Gastrocnemius medialis (tissue), 4 donors: ENCODE measurements at regions not wholly inside any gene's neighbourhood (a gene's known extent, or its start where the extent isn't known, plus 50 kb on each side); places are given as distances from the start of the nearest gene placed in this dataset.

Source experiments
- ATAC-seq, 2 donors: fragments of 150-250 bp; one replicate each; pipeline ENCODE4 v1.9.1; 2016
- DNase-seq, 2 donors: peaks; one replicate each; pipeline ENCODE4 v3.0.0-alpha.2; 2019
- H3K27ac ChIP-seq, 4 donors: fragments of 200-600 bp; sonication (generic); 1 replicate in 1 of 4; 2 replicates in 3 of 4; pipeline ENCODE4 v1.5.1; 2016 to 2018; ENCODE audit warnings: mild to moderate bottlenecking in 2 of 4, moderate library complexity in 1 of 4
- H3K27me3 ChIP-seq, 3 donors: fragments of 200-600 bp; sonication (generic) in 2 of 3; 1 replicate in 1 of 3; 2 replicates in 2 of 3; pipeline versions ENCODE4 v1.5.1 to v1.6.0; 2016 to 2019; ENCODE audit warnings: mild to moderate bottlenecking in 1 of 3, moderate library complexity in 1 of 3
- H3K36me3 ChIP-seq, 2 donors: fragments of 200-600 bp; sonication (generic) in 1 of 2; one replicate each; pipeline ENCODE4 v1.5.1; 2017 to 2018
- H3K4me1 ChIP-seq, 2 donors: fragments of 200-600 bp; sonication (generic) in 1 of 2; one replicate each; pipeline ENCODE4 v1.5.1; 2016 to 2017; ENCODE audit warnings: mild to moderate bottlenecking in 2 of 2
- H3K4me3 ChIP-seq, 4 donors: fragments of 200-600 bp; sonication (generic) in 3 of 4; 1 replicate in 1 of 4; 2 replicates in 3 of 4; pipeline ENCODE4 v1.5.1; 2016 to 2019; ENCODE audit warnings: mild to moderate bottlenecking in 2 of 4
- H3K9me3 ChIP-seq, 3 donors: fragments of 200-600 bp; sonication (generic) in 2 of 3; 1 replicate in 1 of 3; 2 replicates in 2 of 3; pipeline ENCODE4 v1.5.1; 2016 to 2019
- CTCF ChIP-seq, 5 experiments: fragments of 450-650 bp in 3 of 5; fragments of 200-600 bp in 2 of 5; sonication (generic) in 2 of 5; IDR thresholded peaks in 4 of 5; conservative IDR thresholded peaks in 1 of 5; 1 replicate in 4 of 5; 2 replicates in 1 of 5; pipeline ENCODE4 v1.5.1; 2016 to 2019; ENCODE audit warnings: antibody characterized with exemption in 5 of 5, mild to moderate bottlenecking in 3 of 5, moderate library complexity in 3 of 5
- POLR2A ChIP-seq, 2 donors: fragments of 450-650 bp; IDR thresholded peaks; one replicate each; pipeline ENCODE4 v1.6.1; 2017; ENCODE audit warnings: antibody characterized with exemption in 2 of 2, mild to moderate bottlenecking in 2 of 2, moderate library complexity in 2 of 2
- in situ Hi-C, 4 donors: fragments of 200-750 bp; cut with MboI; loops; one replicate each; pipeline versions ENCODE4 v1.15.0 to v1.8.0; 2017; ENCODE audit warnings: low sequenced_read_pairs in 4 of 4
- intact Hi-C: fragments of 100-400 bp; cut with DNase I; formaldehyde crosslinking; loops from one replicate; pipeline ENCODE4 v1.15.1; 2023; ENCODE audit warnings: low total_unique reads

- in situ Hi-C loops (no loop called here), intact Hi-C loops (no loop called here)
- DNase-seq (no peak), ATAC-seq (no peak)
- no peak for TF ChIP-seq POLR2A (IDR thresholded peaks at IDR 0.05)
- no peak for TF ChIP-seq CTCF (IDR thresholded peaks at IDR 0.05 in 4 of 5, conservative IDR thresholded peaks at IDR 0.05 in 1 of 5)
- Histone ChIP-seq H3K27me3 (no peaks in the 10 kb centered on the region), H3K9me3 (no peaks in the 10 kb centered on the region), H3K27ac (no peak overlapping the region), H3K4me1 (no peaks in the 10 kb centered on the region), H3K36me3 (no peaks in the 10 kb centered on the region), H3K4me3 (no peak overlapping the region)
These were observed 58.3 kb upstream of the SMIM31 start for GRCh38 chr4:164695650-164696049.

GRCh38 chr4:164700471-164700870 lies 53.5 kb upstream of the SMIM31 start:
- Histone ChIP-seq H3K4me1 (no peaks in the 10 kb centered on the region), H3K27me3 (no peaks in the 10 kb centered on the region), H3K36me3 (no peaks in the 10 kb centered on the region), H3K4me3 (no peak overlapping the region), H3K27ac (no peak overlapping the region), H3K9me3 (no peaks in the 10 kb centered on the region)
- no peak for TF ChIP-seq POLR2A (IDR thresholded peaks at IDR 0.05)
- no peak for TF ChIP-seq CTCF (IDR thresholded peaks at IDR 0.05 in 4 of 5, conservative IDR thresholded peaks at IDR 0.05 in 1 of 5)
- in situ Hi-C loops (no loop called here), intact Hi-C loops (no loop called here)
- ATAC-seq (peak in 1 of 2 donors; percentile 30), DNase-seq (peak in 1 of 2 donors; percentile 15)

- Histone ChIP-seq H3K27ac (no peak overlapping the region), H3K4me3 (no peak overlapping the region), H3K4me1 (no peaks in the 10 kb centered on the region), H3K9me3 (no peaks in the 10 kb centered on the region), H3K27me3 (no peaks in the 10 kb centered on the region), H3K36me3 (no peaks in the 10 kb centered on the region)
- TF ChIP-seq POLR2A (IDR thresholded peaks at IDR 0.05) (no peak), CTCF (IDR thresholded peaks at IDR 0.05 in 4 of 5, conservative IDR thresholded peaks at IDR 0.05 in 1 of 5) (no peak)
- ATAC-seq (no peak), DNase-seq (no peak)
- intact Hi-C loops (no loop called here), in situ Hi-C loops (no loop called here)
These were observed 52.3 kb upstream of the SMIM31 start for GRCh38 chr4:164701665-164702064.
